ENCODE measurements at regions not wholly inside any gene's neighbourhood (a gene's known extent, or its start where the extent isn't known, plus 50 kb on each side); places are given as distances from the start of the nearest gene placed in this dataset.

GRCh38 chr2:84197901-84198300, 261.2 kb downstream of the SUCLG1 start:
- TF ChIP-seq YY1 (IDR thresholded peaks at IDR 0.05; ENCODE audit: insufficient read depth, insufficient read length) (no peak), ZNF274 (IDR thresholded peaks at IDR 0.05; ENCODE audit: low read depth, low read length) (no peak), SUZ12 (IDR thresholded peaks at IDR 0.05; ENCODE audit: extremely low read depth, insufficient read depth, insufficient read length) (no peak)

All from NT2/D1 (cell line).